ENCODE measurements at regions not wholly inside any gene's neighbourhood (a gene's known extent, or its start where the extent isn't known, plus 50 kb on each side); places are given as distances from the start of the nearest gene placed in this dataset.

GRCh38 chr18:42471885-42472284 is 516.9 kb downstream of the PIK3C3 start:
- no peak overlapping the region for H3K4me2 ChIP-seq
- WGBS (ENCODE audit: low lambda C conversion rate): 18% methylated on average over 1 of the region's 1 CpG
- no peak for DNase-seq
- no peak overlapping the region for H2AFZ ChIP-seq (ENCODE audit: low read depth)
- no peaks in the 10 kb centered on the region for H4K20me1 ChIP-seq (ENCODE audit: insufficient read depth)
- no peaks in the 10 kb centered on the region; a peak in 1 of 4 replicates for H3K4me1 ChIP-seq (ENCODE audit: control insufficient read depth in 1 of 2, insufficient read depth in 2 of 2, low read depth in 1 of 2, low read length in 1 of 2)
- TF ChIP-seq EZH2phosphoT487 (IDR thresholded peaks at IDR 0.05; ENCODE audit: borderline replicate concordance, low read depth) (no peak), GATA2 (CRISPR knock-in tag; IDR thresholded peaks at IDR 0.05) (no peak), NFIC (IDR thresholded peaks at IDR 0.05; ENCODE audit: borderline replicate concordance) (no peak)
- ChIA-PET CTCF (interaction anchor here (1.1 kb wide), 1 partner anchor 11 kb away, joined by 3 read pairs; no protein-coding TSS in a partner anchor), POLR2A (no interaction called here)
- H3F3A ChIP-seq (replicated peaks; ENCODE audit: insufficient read depth): no peaks in the 10 kb centered on the region
- H3K9me2 ChIP-seq: no peaks in the 10 kb centered on the region
- no peak overlapping the region for H3K27ac ChIP-seq (ENCODE audit: low read depth in 2 of 2, low read length in 1 of 2)
- H3K36me3 ChIP-seq (replicated peaks in 1 of 2; ENCODE audit: control insufficient read depth in 1 of 2, insufficient read depth in 2 of 2, low read length in 1 of 2): no peaks in the 10 kb centered on the region
- H3K27me3 ChIP-seq (ENCODE audit: insufficient read depth): no peaks in the 10 kb centered on the region
- H3K9ac ChIP-seq: no peak overlapping the region
- no peaks in the 10 kb centered on the region for H3K79me2 ChIP-seq (ENCODE audit: insufficient read depth)
- H3K4me3 ChIP-seq (ENCODE audit: low read depth in 2 of 2, low read length in 1 of 2): no peak overlapping the region
- no peaks in the 10 kb centered on the region for H3K9me3 ChIP-seq

GRCh38 chr18:42473611-42474010 is 518.6 kb downstream of the PIK3C3 start:
- H3K36me3 ChIP-seq (replicated peaks in 1 of 2; ENCODE audit: control insufficient read depth in 1 of 2, insufficient read depth in 2 of 2, low read length in 1 of 2): no peaks in the 10 kb centered on the region
- no peaks in the 10 kb centered on the region for H3K27me3 ChIP-seq (ENCODE audit: insufficient read depth)
- no peak overlapping the region for H2AFZ ChIP-seq (ENCODE audit: low read depth)
- H3K27ac ChIP-seq (ENCODE audit: low read depth in 2 of 2, low read length in 1 of 2): no peak overlapping the region
- no peak overlapping the region for H3K4me2 ChIP-seq
- no peak overlapping the region for H3K4me3 ChIP-seq (ENCODE audit: low read depth in 2 of 2, low read length in 1 of 2)
- WGBS (ENCODE audit: low lambda C conversion rate): 37% methylated on average over 6 of the region's 6 CpGs
- no peak overlapping the region for H3K9ac ChIP-seq
- no peaks in the 10 kb centered on the region; a peak in 2 of 4 replicates for H3K4me1 ChIP-seq (ENCODE audit: control insufficient read depth in 1 of 2, insufficient read depth in 2 of 2, low read depth in 1 of 2, low read length in 1 of 2)
- H3K9me3 ChIP-seq: no peaks in the 10 kb centered on the region
- no peaks in the 10 kb centered on the region for H3K9me2 ChIP-seq
- ChIA-PET POLR2A (no interaction called here), CTCF (interaction anchor here (1.4 kb wide), 1 partner anchor 14 kb away, joined by 3 read pairs; no protein-coding TSS in a partner anchor)
- H4K20me1 ChIP-seq (ENCODE audit: insufficient read depth): no peaks in the 10 kb centered on the region
- no peak for TF ChIP-seq CTCF (IDR thresholded peaks at IDR 0.05)
- TF ChIP-seq JUND (IDR thresholded peaks at IDR 0.05): no peak
- TF ChIP-seq TCF12 (IDR thresholded peaks at IDR 0.05): no peak
- TF ChIP-seq NRF1 (IDR thresholded peaks at IDR 0.05; ENCODE audit: low read depth, low read length): no peak
- no peak for TF ChIP-seq CHD2 (IDR thresholded peaks at IDR 0.05; ENCODE audit: low read length, partially characterized antibody)
- TF ChIP-seq FOXM1 (IDR thresholded peaks at IDR 0.05; ENCODE audit: low read depth): no peak
- TF ChIP-seq FOXJ3 (CRISPR knock-in tag; IDR thresholded peaks at IDR 0.05): no peak
- TF ChIP-seq YY1 (IDR thresholded peaks at IDR 0.05; ENCODE audit: low read depth): no peak
- no peaks in the 10 kb centered on the region for H3K79me2 ChIP-seq (ENCODE audit: insufficient read depth)
- H3F3A ChIP-seq (replicated peaks; ENCODE audit: insufficient read depth): no peaks in the 10 kb centered on the region
- DNase-seq: no peak

- H3K4me2 ChIP-seq: no peak overlapping the region
- no peaks in the 10 kb centered on the region for H3K9me3 ChIP-seq
- ChIA-PET POLR2A (no interaction called here), CTCF (interaction anchor here (1.4 kb wide), 1 partner anchor 15 kb away, joined by 3 read pairs; no protein-coding TSS in a partner anchor)
- no peaks in the 10 kb centered on the region for H3F3A ChIP-seq (replicated peaks; ENCODE audit: insufficient read depth)
- no peak overlapping the region for H2AFZ ChIP-seq (ENCODE audit: low read depth)
- no peaks in the 10 kb centered on the region for H3K9me2 ChIP-seq
- no peak overlapping the region for H3K9ac ChIP-seq
- H3K4me1 ChIP-seq (ENCODE audit: control insufficient read depth in 1 of 2, insufficient read depth in 2 of 2, low read depth in 1 of 2, low read length in 1 of 2): no peaks in the 10 kb centered on the region; a peak in 2 of 4 replicates
- no peak overlapping the region for H3K4me3 ChIP-seq (ENCODE audit: low read depth in 2 of 2, low read length in 1 of 2)
- H3K79me2 ChIP-seq (ENCODE audit: insufficient read depth): no peaks in the 10 kb centered on the region
- peak; percentile 2 for DNase-seq
- no peaks in the 10 kb centered on the region for H3K36me3 ChIP-seq (replicated peaks in 1 of 2; ENCODE audit: control insufficient read depth in 1 of 2, insufficient read depth in 2 of 2, low read length in 1 of 2)
- H3K27me3 ChIP-seq (ENCODE audit: insufficient read depth): no peaks in the 10 kb centered on the region
- H4K20me1 ChIP-seq (ENCODE audit: insufficient read depth): no peaks in the 10 kb centered on the region
- no peak overlapping the region for H3K27ac ChIP-seq (ENCODE audit: low read depth in 2 of 2, low read length in 1 of 2)
- TF ChIP-seq CTCF (IDR thresholded peaks at IDR 0.05): no peak
- no peak for TF ChIP-seq RCOR1 (IDR thresholded peaks at IDR 0.05; ENCODE audit: low read length)
- no peak for TF ChIP-seq RAD21 (IDR thresholded peaks at IDR 0.05; ENCODE audit: low read length)
- TF ChIP-seq RXRA (IDR thresholded peaks at IDR 0.05; ENCODE audit: borderline replicate concordance, low read depth): no peak
- no peak for TF ChIP-seq SIN3A (IDR thresholded peaks at IDR 0.05; ENCODE audit: borderline replicate concordance, low read depth, low read length)
- TF ChIP-seq TAF1 (IDR thresholded peaks at IDR 0.05; ENCODE audit: borderline replicate concordance, low read depth, low read length): no peak
- TF ChIP-seq GABPA (IDR thresholded peaks at IDR 0.05; ENCODE audit: low read depth): no peak
- TF ChIP-seq TEAD4 (IDR thresholded peaks at IDR 0.05; ENCODE audit: borderline replicate concordance, insufficient read depth): no peak
- no peak for TF ChIP-seq FOXM1 (IDR thresholded peaks at IDR 0.05; ENCODE audit: low read depth)
- no peak for TF ChIP-seq PBX3 (IDR thresholded peaks at IDR 0.05)
- TF ChIP-seq CHD2 (IDR thresholded peaks at IDR 0.05; ENCODE audit: low read length, partially characterized antibody): no peak
- no peak for TF ChIP-seq RFX5 (IDR thresholded peaks at IDR 0.05; ENCODE audit: low read length)
Measured at GRCh38 chr18:42474577-42474976, 519.5 kb downstream of the PIK3C3 start.
